Epithelial cell of esophagus (primary cell): ENCODE measurements at regions not wholly inside any gene's neighbourhood (a gene's known extent, or its start where the extent isn't known, plus 50 kb on each side); places are given as distances from the start of the nearest gene placed in this dataset.

Experiments used
- DNase-seq: peaks from one replicate; pipeline ENCODE4 v3.0.0; 2010; ENCODE audit warnings: low read depth
- H3K4me3 ChIP-seq: 2 replicates; pipeline ENCODE4 v1.5.1; 2011; ENCODE audit warnings: mild to moderate bottlenecking, low read length, control low read depth
- CTCF ChIP-seq: IDR thresholded peaks from 2 replicates; pipeline ENCODE4 v1.5.1; 2011; ENCODE audit warnings: low read depth, mild to moderate bottlenecking, low read length, control low read depth, inconsistent platforms; ENCODE audit not compliant: insufficient read depth; ENCODE audit errors: missing control alignments

DNA sequence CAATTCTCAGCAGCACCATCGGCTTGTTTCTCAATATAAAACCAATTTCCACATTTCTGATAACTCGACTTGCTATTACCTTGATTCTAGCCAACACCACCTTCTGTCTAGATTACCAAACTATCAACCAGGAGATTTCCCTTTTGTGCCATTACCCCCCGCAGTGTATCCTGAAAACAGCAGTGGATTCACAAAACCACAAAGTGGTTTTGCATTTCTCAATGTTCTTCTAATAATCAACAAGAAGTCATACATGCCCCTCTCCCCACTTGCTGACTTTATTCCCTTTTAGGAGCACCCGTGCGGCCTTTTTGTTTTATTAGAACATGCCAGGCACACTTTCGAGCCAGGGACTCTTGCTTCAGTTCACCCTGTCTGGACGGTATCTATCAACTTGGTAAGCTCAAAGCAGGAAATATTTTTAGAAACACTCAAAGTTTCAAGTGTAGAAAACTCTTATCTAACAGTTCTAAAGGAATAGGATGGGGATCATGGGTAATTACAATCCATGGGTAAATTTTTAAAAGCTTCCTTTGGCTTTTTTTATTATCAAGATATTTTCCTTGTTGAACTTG, 967.4 kb downstream of the EFNB2 start:
- TF ChIP-seq CTCF = no peak
- no peak for DNase-seq
- H3K4me3 ChIP-seq = no peak overlapping the region

GRCh38 chr13:105565136-105565727, 970.2 kb downstream of the EFNB2 start:
- no peak for DNase-seq
- no peak for TF ChIP-seq CTCF
- H3K4me3 ChIP-seq = no peak overlapping the region

DNA sequence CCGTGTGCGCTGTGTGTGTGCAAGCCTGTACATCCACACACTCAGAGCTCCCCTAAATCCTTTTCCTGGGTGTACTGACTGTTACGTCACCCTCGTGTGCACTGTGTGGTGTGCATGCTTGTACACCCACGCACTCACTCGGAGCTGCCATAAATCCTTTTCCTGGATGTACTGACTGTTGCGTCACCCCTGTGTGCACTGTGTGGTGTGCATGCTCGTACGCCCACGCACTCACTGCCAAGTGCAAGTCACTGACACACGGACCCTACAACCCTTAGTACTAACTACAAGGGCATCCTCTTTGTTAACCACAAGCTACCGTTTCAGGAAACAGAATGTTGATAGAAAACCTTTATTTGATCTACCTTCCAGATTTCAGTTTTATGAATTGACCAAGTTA, 983.4 kb downstream of the EFNB2 start:
- no peak for DNase-seq
- TF ChIP-seq CTCF = no peak
- no peak overlapping the region for H3K4me3 ChIP-seq

GRCh38 chr13:105547851-105548250, 987.6 kb downstream of the EFNB2 start:
- no peak for DNase-seq
- H3K4me3 ChIP-seq = no peak overlapping the region
- TF ChIP-seq CTCF = no peak

- no peak overlapping the region for H3K4me3 ChIP-seq
These were observed 989.7 kb downstream of the EFNB2 start for GRCh38 chr13:105545811-105546210.

GRCh38 chr13:105543742-105544141, 991.7 kb downstream of the EFNB2 start:
- H3K4me3 ChIP-seq = no peak overlapping the region
- TF ChIP-seq CTCF = no peak
- peak; percentile 32 for DNase-seq

More at GRCh38 chr13:105545811-105546210, 989.7 kb downstream of the EFNB2 start:
- no peak for DNase-seq
- no peak for TF ChIP-seq CTCF

DNA sequence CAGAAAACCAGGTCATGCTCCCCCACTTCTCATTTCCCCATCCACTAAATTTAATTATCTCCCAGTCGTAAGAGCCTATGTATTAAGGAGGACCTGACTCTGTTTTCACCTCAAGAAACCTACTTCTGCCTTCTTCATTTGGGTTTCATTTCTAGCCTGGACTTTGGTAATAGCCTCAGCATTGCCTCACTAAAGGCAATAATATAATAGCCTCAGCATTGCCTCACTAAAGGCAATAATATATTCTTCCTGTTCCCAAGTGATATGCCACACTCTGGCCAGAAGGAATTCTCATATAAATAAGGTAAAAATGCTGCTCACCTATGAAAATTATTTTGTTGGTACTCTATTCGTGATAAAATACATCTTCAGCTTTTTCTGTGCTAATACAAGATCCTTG, 993.9 kb downstream of the EFNB2 start:
- no peak for TF ChIP-seq CTCF
- DNase-seq = no peak
- no peak overlapping the region for H3K4me3 ChIP-seq
